ENCODE measurements at regions not wholly inside any gene's neighbourhood (a gene's known extent, or its start where the extent isn't known, plus 50 kb on each side); places are given as distances from the start of the nearest gene placed in this dataset.

DNA sequence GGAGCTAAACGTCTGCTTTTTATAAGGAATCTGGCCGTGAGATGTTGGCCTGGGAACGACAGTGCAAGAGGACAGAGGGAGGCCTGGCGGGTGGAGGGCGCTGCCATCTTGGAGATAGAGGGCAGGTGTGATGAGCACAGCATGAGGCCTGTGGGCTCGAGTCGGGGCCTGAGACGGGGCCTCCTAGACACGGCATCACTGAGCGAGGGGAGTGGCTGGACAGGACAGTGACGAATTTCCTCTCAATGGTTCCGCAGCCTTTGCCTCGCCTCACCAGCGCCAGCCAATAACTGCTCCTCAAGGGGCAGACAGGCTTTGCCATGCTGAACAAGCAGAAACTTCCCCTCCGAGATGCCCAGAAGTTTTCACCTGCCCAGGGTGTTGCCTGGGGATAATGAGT, 376.7 kb downstream of the THBS2 start:
- TF ChIP-seq, protein P1, sequence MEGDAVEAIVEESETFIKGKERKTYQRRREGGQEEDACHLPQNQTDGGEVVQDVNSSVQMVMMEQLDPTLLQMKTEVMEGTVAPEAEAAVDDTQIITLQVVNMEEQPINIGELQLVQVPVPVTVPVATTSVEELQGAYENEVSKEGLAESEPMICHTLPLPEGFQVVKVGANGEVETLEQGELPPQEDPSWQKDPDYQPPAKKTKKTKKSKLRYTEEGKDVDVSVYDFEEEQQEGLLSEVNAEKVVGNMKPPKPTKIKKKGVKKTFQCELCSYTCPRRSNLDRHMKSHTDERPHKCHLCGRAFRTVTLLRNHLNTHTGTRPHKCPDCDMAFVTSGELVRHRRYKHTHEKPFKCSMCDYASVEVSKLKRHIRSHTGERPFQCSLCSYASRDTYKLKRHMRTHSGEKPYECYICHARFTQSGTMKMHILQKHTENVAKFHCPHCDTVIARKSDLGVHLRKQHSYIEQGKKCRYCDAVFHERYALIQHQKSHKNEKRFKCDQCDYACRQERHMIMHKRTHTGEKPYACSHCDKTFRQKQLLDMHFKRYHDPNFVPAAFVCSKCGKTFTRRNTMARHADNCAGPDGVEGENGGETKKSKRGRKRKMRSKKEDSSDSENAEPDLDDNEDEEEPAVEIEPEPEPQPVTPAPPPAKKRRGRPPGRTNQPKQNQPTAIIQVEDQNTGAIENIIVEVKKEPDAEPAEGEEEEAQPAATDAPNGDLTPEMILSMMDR (IDR thresholded peaks at IDR 0.05): no peak
- no peak for TF ChIP-seq EZH2phosphoT487 (IDR thresholded peaks at IDR 0.05)
